Heart right ventricle (tissue), 16 donors: ENCODE measurements at regions not wholly inside any gene's neighbourhood (a gene's known extent, or its start where the extent isn't known, plus 50 kb on each side); places are given as distances from the start of the nearest gene placed in this dataset.

Source experiments
- ATAC-seq, 8 donors: fragments of 200-7000 bp; cut with Tn5 transposase; one replicate each; pipeline ENCODE4 v1.9.1; 2020; ENCODE audit warnings: mild to moderate bottlenecking in 8 of 8, moderate library complexity in 8 of 8, moderate number of reproducible peaks in 1 of 8
- DNase-seq, 2 donors: peaks; one replicate each; pipeline ENCODE4 v3.0.0-alpha.2; 2020
- H3K27ac ChIP-seq, 10 donors: fragments of 200-600 bp; sonication (generic) in 2 of 10; one replicate each; pipeline versions ENCODE4 v1.5.0 to v1.8.0; 2020 to 2022; ENCODE audit warnings: mild to moderate bottlenecking in 3 of 10
- H3K27me3 ChIP-seq, 7 donors: fragments of 200-600 bp; one replicate each; pipeline ENCODE4 v1.8.0; 2021 to 2022; ENCODE audit warnings: mild to moderate bottlenecking in 2 of 7
- H3K36me3 ChIP-seq, 9 donors: fragments of 200-600 bp; sonication (generic) in 1 of 9; one replicate each; pipeline versions ENCODE4 v1.5.0 to v1.8.0; 2020 to 2022; ENCODE audit warnings: mild to moderate bottlenecking in 2 of 9
- H3K4me1 ChIP-seq, 9 donors: fragments of 200-600 bp; sonication (generic) in 1 of 9; one replicate each; pipeline versions ENCODE4 v1.5.0 to v1.8.0; 2020 to 2022; ENCODE audit warnings: mild to moderate bottlenecking in 4 of 9
- H3K4me3 ChIP-seq, 10 donors: fragments of 200-600 bp; sonication (generic) in 2 of 10; one replicate each; pipeline versions ENCODE4 v1.5.0 to v1.8.0; 2020 to 2022; ENCODE audit warnings: mild to moderate bottlenecking in 7 of 10, moderate library complexity in 2 of 10
- H3K9me3 ChIP-seq, 11 donors: fragments of 200-600 bp in 10 of 11; sonication (generic) in 2 of 11; one replicate each; pipeline versions ENCODE4 v1.5.0 to v1.8.0; 2013 to 2022; ENCODE audit warnings: mild to moderate bottlenecking in 2 of 11, control low read depth in 1 of 11, moderate library complexity in 1 of 11
- CTCF ChIP-seq, 9 donors: fragments of 200-600 bp; sonication (generic) in 2 of 9; IDR thresholded peaks; one replicate each; pipeline versions ENCODE4 v1.5.0 to v1.8.0; 2021 to 2022; ENCODE audit warnings: antibody characterized with exemption in 9 of 9, mild to moderate bottlenecking in 5 of 9, moderate library complexity in 1 of 9
- WGBS, 2 donors: extraction: QIAGEN DNeasy Blood & Tissue Kit; methylation state at CpG; one replicate each; pipeline ENCODE4 v1.1.7; 2013; ENCODE audit warnings: inconsistent platforms in 1 of 2; 5-methylcytosine and 5-hydroxymethylcytosine counted together
- intact Hi-C, 10 donors: fragments of 100-400 bp; cut with DNase I; formaldehyde crosslinking; loops; one replicate each; pipeline versions ENCODE4 v1.11.1 to v1.14.2; 2022
- donor health status: Arrhythmogenic right ventricular cardiomyopathy.
- donor health status: ischemic (EF 13 %, LVEDD 7.1; RV severe dilation, severe dysfunction).
- donor health status: healthy with polysubstance abuse.
- donor health status: DM: no; HTN: yes; CAD: no.
- donor health status: DM: no; HTN: no; CAD: no.
- donor health status: ischemic (EF 25% LVEDD 6.9; RV normal size, moderate dysfunction).
- donor health status: ischemic (EF 25% LVEDD 5.7; RV mildly dilated, moderate dysfunction).
- donor health status: healthy.
- donor health status: DM: yes; HTN: yes; CAD: no.
- donor health status: Ischemic cardiomyopathy.
- donor health status: ischemic (EF 35%, LVEDD 5.7; RV mildly dilated, moderate dysfunction).
- donor health status: nonischemic (EF 11% LVEDD 7.7; RV severe dilation, severe dysfunction).
- donor health status: DM: yes; HTN: yes; CAD: no.
- donor health status: PGD.
- donor health status: ischemic (EF 29% LVEDD 5.4; RV normal size, mild dysfunction).
- donor health status: nonischemic (EF 23%, LVEDD 6.1; RV moderate dilation, normal function).

- peaks cover 0 to 5% (median 0%) of the 10 kb centered on the region in 7 donors for H3K27me3 ChIP-seq
- H3K36me3 ChIP-seq: no peaks in the 10 kb centered on the region
- intact Hi-C loops: loop anchor here in 1 of 10 donors (10.0 kb wide), 1 partner anchor 94 kb away; no protein-coding TSS in a partner anchor
- no peak overlapping the region for H3K27ac ChIP-seq
- no peak for DNase-seq
- H3K9me3 ChIP-seq: no peaks in the 10 kb centered on the region
- WGBS, 2 donors: 80 to 81% methylated on average over 5 of the region's 5 CpGs
- no peak overlapping the region for H3K4me3 ChIP-seq
- peaks cover 0 to 5% (median 0%) of the 10 kb centered on the region in 9 donors for H3K4me1 ChIP-seq
- no peak for ATAC-seq
- TF ChIP-seq CTCF (IDR thresholded peaks at IDR 0.05): no peak
Measured at GRCh38 chr15:97868981-97869380, 91.5 kb upstream of the ARRDC4 start.

- no peaks in the 10 kb centered on the region for H3K36me3 ChIP-seq
- no peak overlapping the region for H3K27ac ChIP-seq
- DNase-seq: no peak
- intact Hi-C loops: no loop called here
- no peaks in the 10 kb centered on the region for H3K9me3 ChIP-seq
- no peak for ATAC-seq
- no peak for TF ChIP-seq CTCF (IDR thresholded peaks at IDR 0.05)
- H3K4me3 ChIP-seq: no peak overlapping the region
- 90 to 94% methylated on average over 3 of the region's 3 CpGs for WGBS, 2 donors
- H3K27me3 ChIP-seq: no peaks in the 10 kb centered on the region
- H3K4me1 ChIP-seq: peaks cover 0 to 5% (median 0%) of the 10 kb centered on the region in 9 donors
Measured at GRCh38 chr15:97870771-97871170, 89.7 kb upstream of the ARRDC4 start.

GRCh38 chr15:97874139-97874538 is 86.4 kb upstream of the ARRDC4 start:
- ATAC-seq (peak in 6 of 8 donors; percentile 29 to 76 (median 58)), DNase-seq (peak in 1 of 2 donors; percentile 9)
- no peak for TF ChIP-seq CTCF (IDR thresholded peaks at IDR 0.05)
- no peaks in the 10 kb centered on the region for H3K36me3 ChIP-seq
- 63 to 70% methylated on average over 12 of the region's 12 CpGs for WGBS, 2 donors
- no peaks in the 10 kb centered on the region for H3K9me3 ChIP-seq
- H3K4me1 ChIP-seq: no peaks in the 10 kb centered on the region
- no peaks in the 10 kb centered on the region for H3K27me3 ChIP-seq
- no peak overlapping the region for H3K27ac ChIP-seq
- no peak overlapping the region for H3K4me3 ChIP-seq
- intact Hi-C loops: no loop called here

GRCh38 chr15:97875025-97875512 is 85.4 kb upstream of the ARRDC4 start:
- ATAC-seq: peak in 7 of 8 donors; percentile 26 to 54 (median 49)

More at GRCh38 chr15:97875025-97875512, 85.4 kb upstream of the ARRDC4 start:
- Histone ChIP-seq H3K4me3 (peak overlapping the region in 5 of 10 donors; percentile 8 to 41 (median 31)), H3K9me3 (no peaks in the 10 kb centered on the region), H3K27me3 (no peaks in the 10 kb centered on the region), H3K4me1 (no peaks in the 10 kb centered on the region), H3K27ac (peak overlapping the region in 3 of 10 donors; percentile 53 to 63 (median 53)), H3K36me3 (no peaks in the 10 kb centered on the region)
- 63 to 66% methylated on average over 6 of the region's 6 CpGs for WGBS, 2 donors
- TF ChIP-seq CTCF (IDR thresholded peaks at IDR 0.05): no peak
- DNase-seq: no peak
- intact Hi-C loops: no loop called here
